C4-2B (cell line): ENCODE measurements at regions not wholly inside any gene's neighbourhood (a gene's known extent, or its start where the extent isn't known, plus 50 kb on each side); places are given as distances from the start of the nearest gene placed in this dataset.

Experiments
- CTCF ChIP-seq: fragments of 450-650 bp; conservative IDR thresholded peaks from 2 replicates; pipeline ENCODE4 v1.5.1; 2017; ENCODE audit warnings: mild to moderate bottlenecking
- ZFX ChIP-seq: fragments of 450-650 bp; IDR thresholded peaks from 2 replicates; pipeline ENCODE4 v1.6.1; 2017

DNA sequence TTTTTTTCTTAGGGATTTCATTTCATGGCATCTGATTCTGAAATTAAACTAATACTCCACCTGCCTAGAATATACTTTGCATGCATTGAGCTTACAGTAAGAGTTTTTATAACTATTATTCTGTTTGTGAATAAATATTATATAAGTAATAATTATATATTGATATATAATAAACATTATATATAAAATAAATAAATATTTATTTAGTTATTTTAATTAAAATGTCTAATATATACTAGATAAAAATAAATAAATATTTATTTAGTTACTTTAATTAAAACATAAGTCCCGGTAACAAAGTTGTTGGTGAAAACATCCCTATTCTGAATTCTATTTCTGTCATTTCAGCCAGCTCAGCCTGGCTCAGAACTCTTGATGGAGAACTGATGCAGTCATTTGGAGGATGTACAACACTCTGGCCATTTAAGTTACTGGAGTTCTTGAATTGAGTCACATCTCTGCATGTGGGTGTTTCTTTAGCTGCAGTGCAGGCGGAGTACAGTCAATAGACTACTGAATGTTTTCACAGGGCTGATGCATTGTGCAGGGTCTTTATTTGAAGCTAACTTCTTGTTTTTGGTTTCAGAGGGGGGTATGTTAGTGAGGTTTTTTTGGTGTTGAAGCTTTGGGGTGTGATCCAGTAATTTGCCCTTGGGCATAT is 508.9 kb upstream of the ADGRB3 start:
- TF ChIP-seq CTCF = no peak
- TF ChIP-seq ZFX = no peak
